ENCODE measurements at regions not wholly inside any gene's neighbourhood (a gene's known extent, or its start where the extent isn't known, plus 50 kb on each side); places are given as distances from the start of the nearest gene placed in this dataset.

GRCh38 chr3:102576651-102577050 is 141.8 kb downstream of the ZPLD1 start:
- Mint-ChIP-seq H3K27me3 (peaks cover 1% of the 10 kb centered on the region), H3K4me3 (no peak overlapping the region), H3K9me3 (no peaks in the 10 kb centered on the region), H3K27ac (no peak overlapping the region), H3K36me3 (no peaks in the 10 kb centered on the region), H3K4me1 (no peaks in the 10 kb centered on the region)

- H3K36me3 Mint-ChIP-seq: no peaks in the 10 kb centered on the region
- H3K9me3 Mint-ChIP-seq: no peaks in the 10 kb centered on the region
- peaks cover 5% of the 10 kb centered on the region for H3K27me3 Mint-ChIP-seq
- no peak overlapping the region for H3K4me3 Mint-ChIP-seq
- no peaks in the 10 kb centered on the region for H3K4me1 Mint-ChIP-seq
- no peak overlapping the region for H3K27ac Mint-ChIP-seq
Measured at GRCh38 chr3:102577082-102577789, 142.4 kb downstream of the ZPLD1 start.

- no peak overlapping the region for H3K27ac Mint-ChIP-seq
- H3K27me3 Mint-ChIP-seq: peaks cover 5% of the 10 kb centered on the region
- no peak overlapping the region for H3K4me3 Mint-ChIP-seq
- no peaks in the 10 kb centered on the region for H3K4me1 Mint-ChIP-seq
- no peaks in the 10 kb centered on the region for H3K36me3 Mint-ChIP-seq
- H3K9me3 Mint-ChIP-seq: no peaks in the 10 kb centered on the region
Measured at GRCh38 chr3:102580760-102581159, 145.9 kb downstream of the ZPLD1 start.

DNA sequence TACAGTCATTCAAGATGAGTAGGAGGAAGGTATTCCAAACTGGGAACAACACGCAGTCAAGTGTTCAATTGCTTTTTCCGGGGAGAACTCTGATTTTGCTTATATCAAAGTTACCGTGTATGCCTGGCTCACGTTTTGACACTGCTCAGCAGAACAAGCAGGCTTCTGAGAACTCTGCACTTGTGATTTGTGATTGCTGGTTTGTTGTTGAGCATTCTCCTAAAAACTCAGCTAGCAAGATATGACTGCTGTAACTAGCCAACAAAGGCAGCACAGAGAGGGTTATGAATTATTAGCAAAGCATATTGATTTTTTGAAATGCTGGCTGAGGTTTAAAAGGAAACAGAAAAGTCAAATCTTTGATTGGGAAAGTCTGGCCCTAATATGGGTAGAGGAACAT is 151.7 kb downstream of the ZPLD1 start:
- Mint-ChIP-seq H3K4me1 (no peaks in the 10 kb centered on the region), H3K36me3 (no peaks in the 10 kb centered on the region), H3K4me3 (no peak overlapping the region), H3K27me3 (peaks cover 4% of the 10 kb centered on the region), H3K27ac (no peak overlapping the region), H3K9me3 (peaks cover 0 to 6% (median 1%) of the 10 kb centered on the region in 3 donors)

DNA sequence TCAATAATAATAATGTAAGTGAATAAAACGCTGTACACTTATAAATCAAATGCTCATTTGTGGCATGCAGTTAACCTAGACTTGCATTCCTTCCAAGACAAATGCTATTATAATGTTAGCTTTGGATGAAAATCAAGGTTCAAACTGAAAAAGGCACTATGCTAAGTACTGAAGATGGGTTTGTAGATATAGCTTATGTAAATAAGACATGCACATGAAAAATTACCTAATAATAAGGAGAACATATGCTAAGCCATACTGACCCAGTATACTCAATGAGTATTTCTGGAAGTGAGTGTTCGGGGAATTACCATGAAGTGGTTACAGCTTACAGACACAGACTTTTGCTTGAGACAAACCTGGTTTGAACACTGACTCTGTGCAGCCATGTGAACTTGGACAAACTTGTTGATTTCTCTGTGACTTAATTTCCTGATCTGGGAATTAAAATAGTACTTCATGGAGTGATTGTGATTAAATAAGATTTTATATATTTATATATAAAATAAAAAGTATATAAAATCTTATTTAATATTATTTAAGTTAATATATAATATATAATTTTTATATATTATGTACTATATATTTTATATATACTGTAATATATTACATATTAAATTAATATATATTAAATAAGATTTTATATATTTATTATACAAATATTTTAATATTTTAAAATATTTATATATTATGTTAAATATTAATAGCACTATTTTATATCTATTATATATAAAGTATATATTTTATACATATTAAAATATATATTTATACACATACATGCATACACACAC is 159.2 kb downstream of the ZPLD1 start:
- H3K27ac Mint-ChIP-seq: no peak overlapping the region
- no peak overlapping the region for H3K4me3 Mint-ChIP-seq
- H3K36me3 Mint-ChIP-seq: no peaks in the 10 kb centered on the region
- peaks cover 4 to 15% (median 11%) of the 10 kb centered on the region in 3 donors for H3K9me3 Mint-ChIP-seq
- H3K27me3 Mint-ChIP-seq: peaks cover 1% of the 10 kb centered on the region
- H3K4me1 Mint-ChIP-seq: no peaks in the 10 kb centered on the region

DNA sequence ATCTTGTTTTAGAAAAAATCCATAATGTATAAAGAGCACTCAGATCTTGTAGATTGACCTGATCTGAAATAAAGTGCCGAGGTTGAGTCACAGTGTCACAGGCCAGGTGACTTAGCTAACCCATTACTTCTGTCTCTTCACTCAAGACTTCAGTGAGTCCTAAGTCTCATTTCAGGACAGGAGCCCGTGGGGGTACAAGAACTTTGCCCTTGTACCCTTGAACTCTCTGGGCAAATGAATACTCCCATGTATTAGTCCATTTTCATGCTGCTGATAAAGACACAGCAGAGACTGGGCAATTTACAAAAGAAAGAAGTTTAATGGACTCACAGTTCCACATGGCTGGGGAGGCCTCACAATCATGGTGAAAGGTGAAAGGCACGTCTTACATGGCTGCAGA is 160.2 kb downstream of the ZPLD1 start:
- H3K9me3 Mint-ChIP-seq: peaks cover 5 to 14% (median 11%) of the 10 kb centered on the region in 3 donors
- peaks cover 1% of the 10 kb centered on the region for H3K27me3 Mint-ChIP-seq
- no peaks in the 10 kb centered on the region for H3K4me1 Mint-ChIP-seq
- H3K27ac Mint-ChIP-seq: no peak overlapping the region
- no peaks in the 10 kb centered on the region for H3K36me3 Mint-ChIP-seq
- no peak overlapping the region for H3K4me3 Mint-ChIP-seq

GRCh38 chr3:102599819-102600576 is 165.2 kb downstream of the ZPLD1 start:
- no peak overlapping the region for H3K4me3 Mint-ChIP-seq
- no peaks in the 10 kb centered on the region for H3K36me3 Mint-ChIP-seq

GRCh38 chr3:102605153-102605552 is 170.3 kb downstream of the ZPLD1 start:
- peaks cover 4% of the 10 kb centered on the region for H3K27me3 Mint-ChIP-seq
- H3K9me3 Mint-ChIP-seq: no peaks in the 10 kb centered on the region
- H3K4me1 Mint-ChIP-seq: no peaks in the 10 kb centered on the region
- no peak overlapping the region for H3K4me3 Mint-ChIP-seq
- no peak overlapping the region for H3K27ac Mint-ChIP-seq
- H3K36me3 Mint-ChIP-seq: no peaks in the 10 kb centered on the region

More at GRCh38 chr3:102599819-102600576, 165.2 kb downstream of the ZPLD1 start:
- H3K27me3 Mint-ChIP-seq: peaks cover 1% of the 10 kb centered on the region
- H3K27ac Mint-ChIP-seq: no peak overlapping the region
- H3K4me1 Mint-ChIP-seq: no peaks in the 10 kb centered on the region
- H3K9me3 Mint-ChIP-seq: peaks cover 5 to 9% (median 8%) of the 10 kb centered on the region in 3 donors

DNA sequence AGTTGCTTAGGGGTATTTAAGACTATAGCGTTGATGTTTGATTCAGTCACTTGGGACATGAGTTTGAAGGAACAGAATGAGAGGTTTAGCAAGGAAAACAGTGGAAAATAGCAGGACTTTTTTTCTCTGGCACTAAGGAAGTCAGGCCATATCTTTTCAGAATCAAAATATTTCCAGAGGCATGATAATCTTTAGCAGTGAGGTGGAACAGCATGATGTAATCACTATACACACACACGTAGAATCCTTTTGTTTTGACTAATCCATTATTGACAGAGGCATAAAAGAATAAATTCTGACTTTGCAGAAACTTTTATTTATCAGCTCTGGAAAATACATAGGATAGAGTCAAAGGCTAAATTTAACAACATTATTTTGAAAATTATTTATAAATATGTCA is 174.1 kb downstream of the ZPLD1 start:
- H3K27me3 Mint-ChIP-seq: peaks cover 3% of the 10 kb centered on the region
- H3K4me3 Mint-ChIP-seq: no peak overlapping the region
- H3K9me3 Mint-ChIP-seq: peaks cover 0 to 6% (median 0%) of the 10 kb centered on the region in 3 donors
- H3K36me3 Mint-ChIP-seq: no peaks in the 10 kb centered on the region
- no peak overlapping the region for H3K27ac Mint-ChIP-seq
- no peaks in the 10 kb centered on the region for H3K4me1 Mint-ChIP-seq

- Mint-ChIP-seq H3K27ac (no peak overlapping the region), H3K36me3 (peaks cover 2% of the 10 kb centered on the region), H3K9me3 (peaks cover 0 to 6% (median 0%) of the 10 kb centered on the region in 3 donors), H3K4me3 (no peak overlapping the region), H3K4me1 (no peaks in the 10 kb centered on the region), H3K27me3 (peaks cover 1% of the 10 kb centered on the region)
Measured at GRCh38 chr3:102614021-102614569, 179.3 kb downstream of the ZPLD1 start.

GRCh38 chr3:102614585-102614984 is 179.8 kb downstream of the ZPLD1 start:
- Mint-ChIP-seq H3K4me1 (no peaks in the 10 kb centered on the region), H3K36me3 (peaks cover 2% of the 10 kb centered on the region), H3K4me3 (no peak overlapping the region), H3K27ac (no peak overlapping the region), H3K27me3 (peaks cover 1% of the 10 kb centered on the region), H3K9me3 (peaks cover 0 to 6% (median 0%) of the 10 kb centered on the region in 3 donors)

DNA sequence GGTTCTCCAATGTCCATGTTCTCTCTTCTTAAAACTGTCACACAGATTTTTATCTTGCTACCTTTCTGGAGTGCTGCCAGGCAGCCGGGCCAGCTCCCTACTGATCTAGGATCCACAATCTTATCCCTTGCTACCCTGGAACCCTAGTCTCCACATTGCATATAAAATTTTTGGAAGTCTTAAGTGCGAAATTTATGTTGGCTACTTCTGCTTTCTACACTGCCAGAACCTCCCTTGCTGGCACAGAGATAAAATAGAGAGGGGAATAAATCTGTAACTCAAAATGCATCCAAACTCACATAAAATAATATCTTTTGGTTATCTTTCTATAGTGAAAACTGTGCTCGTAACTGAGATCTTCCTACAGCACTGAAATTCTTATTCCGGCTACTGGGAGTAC is 182.6 kb downstream of the ZPLD1 start:
- Mint-ChIP-seq H3K9me3 (no peaks in the 10 kb centered on the region), H3K4me3 (no peak overlapping the region), H3K27me3 (peaks cover 4% of the 10 kb centered on the region), H3K4me1 (no peaks in the 10 kb centered on the region), H3K36me3 (peaks cover 2% of the 10 kb centered on the region), H3K27ac (no peak overlapping the region)

DNA sequence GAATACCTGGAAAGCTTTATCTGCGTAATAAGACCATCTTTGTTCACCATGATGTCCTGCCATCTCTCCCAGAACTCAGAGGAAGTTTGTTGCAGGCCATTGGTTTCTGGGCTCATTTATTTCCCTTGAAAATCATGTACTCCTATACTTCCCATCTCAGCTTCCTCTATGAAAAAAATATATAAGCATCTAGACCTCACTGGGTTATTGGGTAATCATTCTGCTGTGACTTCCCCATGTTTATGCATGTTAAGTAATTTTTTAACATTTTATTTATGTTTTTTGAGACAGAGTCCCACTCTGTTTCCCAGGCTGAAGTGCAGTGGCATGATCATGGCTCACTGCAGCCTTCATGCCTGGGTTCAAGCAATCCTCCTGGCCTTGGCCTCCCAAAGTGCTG is 184.5 kb downstream of the ZPLD1 start:
- Mint-ChIP-seq H3K36me3 (peaks cover 2% of the 10 kb centered on the region), H3K27ac (no peak overlapping the region), H3K27me3 (peaks cover 4% of the 10 kb centered on the region), H3K9me3 (peaks cover 0 to 6% (median 0%) of the 10 kb centered on the region in 3 donors), H3K4me1 (no peaks in the 10 kb centered on the region), H3K4me3 (no peak overlapping the region)

- peaks cover 0 to 5% (median 0%) of the 10 kb centered on the region in 3 donors for H3K9me3 Mint-ChIP-seq
- H3K27me3 Mint-ChIP-seq: no peaks in the 10 kb centered on the region
- H3K36me3 Mint-ChIP-seq: no peaks in the 10 kb centered on the region
- H3K4me3 Mint-ChIP-seq: no peak overlapping the region
- H3K4me1 Mint-ChIP-seq: peaks cover 0 to 2% (median 0%) of the 10 kb centered on the region in 3 donors
- no peak overlapping the region for H3K27ac Mint-ChIP-seq
Measured at GRCh38 chr3:102629943-102630342, 195.1 kb downstream of the ZPLD1 start.

GRCh38 chr3:102630531-102630930 is 195.7 kb downstream of the ZPLD1 start:
- no peak overlapping the region for H3K27ac Mint-ChIP-seq
- H3K27me3 Mint-ChIP-seq: no peaks in the 10 kb centered on the region
- H3K4me3 Mint-ChIP-seq: no peak overlapping the region
- no peaks in the 10 kb centered on the region for H3K36me3 Mint-ChIP-seq
- H3K9me3 Mint-ChIP-seq: peaks cover 0 to 5% (median 0%) of the 10 kb centered on the region in 3 donors
- peaks cover 0 to 2% (median 0%) of the 10 kb centered on the region in 3 donors for H3K4me1 Mint-ChIP-seq

Data from IgD-negative memory B cell (primary cell).